ENCODE measurements at regions not wholly inside any gene's neighbourhood (a gene's known extent, or its start where the extent isn't known, plus 50 kb on each side); places are given as distances from the start of the nearest gene placed in this dataset.

DNA sequence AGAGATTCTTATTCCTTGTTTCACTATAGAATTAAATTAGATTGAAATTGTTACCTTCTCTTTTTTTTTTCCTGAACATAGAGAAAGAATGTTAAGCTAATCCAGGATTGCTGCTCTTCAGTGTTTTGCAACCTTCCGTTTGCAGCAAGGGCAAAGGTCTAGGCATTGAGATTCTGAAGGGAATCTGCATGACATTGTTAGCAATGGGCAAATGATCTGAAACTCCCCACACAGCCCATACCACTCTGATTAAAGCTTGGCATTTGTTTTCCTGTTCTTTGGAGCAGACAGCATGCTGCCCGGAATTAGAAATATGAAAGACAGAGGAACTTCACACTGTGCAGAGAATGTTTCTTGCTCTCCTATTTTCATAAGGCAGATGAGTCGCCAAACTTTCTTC lies 551.8 kb downstream of the SOCS6 start:
- Histone ChIP-seq H3K9me3 (ENCODE audit: control insufficient read depth, low read depth, low read length) (peaks cover 2% of the 10 kb centered on the region), H3K4me3 (ENCODE audit: control insufficient read depth in 2 of 3, extremely low read depth in 1 of 3, insufficient read depth in 2 of 3, low read depth in 1 of 3, low read length in 3 of 3) (no peak overlapping the region), H3K27ac (ENCODE audit: control insufficient read depth, insufficient read depth, low read length) (no peak overlapping the region), H3K4me1 (ENCODE audit: control insufficient read depth, extremely low read depth, insufficient read depth, low read length) (no peaks in the 10 kb centered on the region), H3K9me1 (ENCODE audit: control insufficient read depth, extremely low read depth, insufficient read depth, low read length) (no peaks in the 10 kb centered on the region), H3K4me2 (ENCODE audit: control insufficient read depth, extremely low read depth, insufficient read depth, low read depth, low read length) (no peak overlapping the region), H2AFZ (ENCODE audit: control insufficient read depth, low read length) (no peak overlapping the region), H4K20me1 (ENCODE audit: control insufficient read depth, extremely low read depth, insufficient read depth, low read length) (no peaks in the 10 kb centered on the region), H3K79me2 (ENCODE audit: control insufficient read depth, insufficient read depth, low read length) (no peaks in the 10 kb centered on the region), H3K27me3 (ENCODE audit: control insufficient read depth, extremely low read depth, insufficient read depth, low read length) (no peaks in the 10 kb centered on the region), H3K9ac (ENCODE audit: control insufficient read depth, extremely low read depth, insufficient read depth, low read length) (no peak overlapping the region), H3K36me3 (ENCODE audit: control insufficient read depth in 2 of 2, extremely low read depth in 1 of 2, insufficient read depth in 2 of 2, low read length in 2 of 2) (no peaks in the 10 kb centered on the region)
- no peak for FAIRE-seq
- no peak for DNase-seq (ENCODE audit: low read depth, low spot score)
- dilution Hi-C loops (cut with MboI; ENCODE audit: extremely low pct_ligation_motif_present, low sequenced_read_pairs): no loop called here
- TF ChIP-seq EZH2 (IDR thresholded peaks at IDR 0.05; ENCODE audit: low read length): no peak
- TF ChIP-seq, protein P1, sequence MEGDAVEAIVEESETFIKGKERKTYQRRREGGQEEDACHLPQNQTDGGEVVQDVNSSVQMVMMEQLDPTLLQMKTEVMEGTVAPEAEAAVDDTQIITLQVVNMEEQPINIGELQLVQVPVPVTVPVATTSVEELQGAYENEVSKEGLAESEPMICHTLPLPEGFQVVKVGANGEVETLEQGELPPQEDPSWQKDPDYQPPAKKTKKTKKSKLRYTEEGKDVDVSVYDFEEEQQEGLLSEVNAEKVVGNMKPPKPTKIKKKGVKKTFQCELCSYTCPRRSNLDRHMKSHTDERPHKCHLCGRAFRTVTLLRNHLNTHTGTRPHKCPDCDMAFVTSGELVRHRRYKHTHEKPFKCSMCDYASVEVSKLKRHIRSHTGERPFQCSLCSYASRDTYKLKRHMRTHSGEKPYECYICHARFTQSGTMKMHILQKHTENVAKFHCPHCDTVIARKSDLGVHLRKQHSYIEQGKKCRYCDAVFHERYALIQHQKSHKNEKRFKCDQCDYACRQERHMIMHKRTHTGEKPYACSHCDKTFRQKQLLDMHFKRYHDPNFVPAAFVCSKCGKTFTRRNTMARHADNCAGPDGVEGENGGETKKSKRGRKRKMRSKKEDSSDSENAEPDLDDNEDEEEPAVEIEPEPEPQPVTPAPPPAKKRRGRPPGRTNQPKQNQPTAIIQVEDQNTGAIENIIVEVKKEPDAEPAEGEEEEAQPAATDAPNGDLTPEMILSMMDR (optimal IDR thresholded peaks at IDR 0.05 in 1 of 3, IDR thresholded peaks at IDR 0.05 in 1 of 3, conservative IDR thresholded peaks at IDR 0.05 in 1 of 3; ENCODE audit: extremely low read depth in 1 of 3, insufficient read depth in 2 of 3, low read length in 3 of 3): no peak

DNA sequence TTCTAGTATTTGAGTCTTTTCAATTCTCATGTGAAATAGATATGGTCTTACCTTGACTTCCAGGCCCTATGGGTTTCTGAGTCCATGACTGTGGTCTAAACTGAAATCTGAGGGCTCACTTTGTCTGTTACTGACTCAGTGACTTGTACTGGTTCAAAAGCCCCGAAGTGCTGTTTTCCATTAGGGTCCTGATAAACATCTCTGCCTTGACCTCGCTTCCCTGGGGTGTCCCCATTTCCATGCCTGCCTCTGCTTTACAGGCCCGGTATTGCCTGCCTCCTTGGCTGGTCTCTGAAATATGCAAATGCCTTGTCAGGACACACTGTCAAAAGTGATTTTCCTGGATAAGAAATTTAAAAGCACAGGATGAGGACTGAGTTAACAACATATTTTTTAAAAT lies 538.8 kb downstream of the SOCS6 start:
- H3K9me1 ChIP-seq (ENCODE audit: control insufficient read depth, extremely low read depth, insufficient read depth, low read length): no peaks in the 10 kb centered on the region
- H3K4me3 ChIP-seq (ENCODE audit: control insufficient read depth in 2 of 3, extremely low read depth in 1 of 3, insufficient read depth in 2 of 3, low read depth in 1 of 3, low read length in 3 of 3): no peak overlapping the region
- no peak for TF ChIP-seq EZH2 (IDR thresholded peaks at IDR 0.05; ENCODE audit: low read length)
- TF ChIP-seq, protein P1 (optimal IDR thresholded peaks at IDR 0.05 in 1 of 3, IDR thresholded peaks at IDR 0.05 in 1 of 3, conservative IDR thresholded peaks at IDR 0.05 in 1 of 3; ENCODE audit: extremely low read depth in 1 of 3, insufficient read depth in 2 of 3, low read length in 3 of 3): no peak
- no peak overlapping the region for H3K9ac ChIP-seq (ENCODE audit: control insufficient read depth, extremely low read depth, insufficient read depth, low read length)
- no peaks in the 10 kb centered on the region for H4K20me1 ChIP-seq (ENCODE audit: control insufficient read depth, extremely low read depth, insufficient read depth, low read length)
- no peaks in the 10 kb centered on the region for H3K36me3 ChIP-seq (ENCODE audit: control insufficient read depth in 2 of 2, extremely low read depth in 1 of 2, insufficient read depth in 2 of 2, low read length in 2 of 2)
- DNase-seq (ENCODE audit: low read depth, low spot score): no peak
- H2AFZ ChIP-seq (ENCODE audit: control insufficient read depth, low read length): no peak overlapping the region
- no peaks in the 10 kb centered on the region for H3K79me2 ChIP-seq (ENCODE audit: control insufficient read depth, insufficient read depth, low read length)
- peaks cover 2% of the 10 kb centered on the region for H3K9me3 ChIP-seq (ENCODE audit: control insufficient read depth, low read depth, low read length)
- H3K4me2 ChIP-seq (ENCODE audit: control insufficient read depth, extremely low read depth, insufficient read depth, low read depth, low read length): no peak overlapping the region
- FAIRE-seq: no peak
- H3K27me3 ChIP-seq (ENCODE audit: control insufficient read depth, extremely low read depth, insufficient read depth, low read length): no peaks in the 10 kb centered on the region
- dilution Hi-C loops (cut with MboI; ENCODE audit: extremely low pct_ligation_motif_present, low sequenced_read_pairs): no loop called here
- no peaks in the 10 kb centered on the region for H3K4me1 ChIP-seq (ENCODE audit: control insufficient read depth, extremely low read depth, insufficient read depth, low read length)
- no peak overlapping the region for H3K27ac ChIP-seq (ENCODE audit: control insufficient read depth, insufficient read depth, low read length)
